ENCODE measurements at regions not wholly inside any gene's neighbourhood (a gene's known extent, or its start where the extent isn't known, plus 50 kb on each side); places are given as distances from the start of the nearest gene placed in this dataset.

GRCh38 chr5:74131250-74131649 lies 505.3 kb downstream of the ARHGEF28 start:
- FAIRE-seq = no peak
- no peak for DNase-seq (ENCODE audit: insufficient read length, low spot score)
- TF ChIP-seq POLR2A (IDR thresholded peaks at IDR 0.05; ENCODE audit: low read depth, low read length) = no peak

- DNase-seq (ENCODE audit: insufficient read length, low spot score) = no peak
- no peak for FAIRE-seq
- TF ChIP-seq POLR2A (IDR thresholded peaks at IDR 0.05; ENCODE audit: low read depth, low read length) = no peak
These were observed 504.3 kb downstream of the ARHGEF28 start for GRCh38 chr5:74130155-74130897.

GRCh38 chr5:74127381-74128320 lies 501.7 kb downstream of the ARHGEF28 start:
- FAIRE-seq (no peak), DNase-seq (ENCODE audit: insufficient read length, low spot score) (peak; percentile 12)
- TF ChIP-seq POLR2A (IDR thresholded peaks at IDR 0.05; ENCODE audit: low read depth, low read length) = no peak

GRCh38 chr5:74126294-74126693 lies 500.3 kb downstream of the ARHGEF28 start:
- no peak for TF ChIP-seq POLR2A (IDR thresholded peaks at IDR 0.05; ENCODE audit: low read depth, low read length)
- no peak for FAIRE-seq
- DNase-seq (ENCODE audit: insufficient read length, low spot score) = no peak

GRCh38 chr5:74124826-74125225 lies 498.8 kb downstream of the ARHGEF28 start:
- no peak for DNase-seq (ENCODE audit: insufficient read length, low spot score)
- no peak for FAIRE-seq
- no peak for TF ChIP-seq POLR2A (IDR thresholded peaks at IDR 0.05; ENCODE audit: low read depth, low read length)

GRCh38 chr5:74123929-74124328 lies 497.9 kb downstream of the ARHGEF28 start:
- TF ChIP-seq POLR2A (IDR thresholded peaks at IDR 0.05; ENCODE audit: low read depth, low read length) = no peak
- no peak for FAIRE-seq
- DNase-seq (ENCODE audit: insufficient read length, low spot score) = no peak

GRCh38 chr5:74122979-74123590 lies 497.1 kb downstream of the ARHGEF28 start:
- no peak for TF ChIP-seq POLR2A (IDR thresholded peaks at IDR 0.05; ENCODE audit: low read depth, low read length)
- no peak for DNase-seq (ENCODE audit: insufficient read length, low spot score)
- no peak for FAIRE-seq

- TF ChIP-seq POLR2A (IDR thresholded peaks at IDR 0.05; ENCODE audit: low read depth, low read length) = no peak
- FAIRE-seq (no peak), DNase-seq (ENCODE audit: insufficient read length, low spot score) (no peak)
These were observed 496.2 kb downstream of the ARHGEF28 start for GRCh38 chr5:74122175-74122574.

GRCh38 chr5:74120585-74120984 lies 494.6 kb downstream of the ARHGEF28 start:
- FAIRE-seq = no peak
- TF ChIP-seq POLR2A (IDR thresholded peaks at IDR 0.05; ENCODE audit: low read depth, low read length) = no peak
- DNase-seq (ENCODE audit: insufficient read length, low spot score) = no peak

GRCh38 chr5:74118071-74118470 lies 492.1 kb downstream of the ARHGEF28 start:
- DNase-seq (ENCODE audit: insufficient read length, low spot score) = no peak
- no peak for TF ChIP-seq POLR2A (IDR thresholded peaks at IDR 0.05; ENCODE audit: low read depth, low read length)
- no peak for FAIRE-seq

- no peak for FAIRE-seq
These were observed 491.0 kb downstream of the ARHGEF28 start for GRCh38 chr5:74116984-74117383.

GRCh38 chr5:74116266-74116665 lies 490.3 kb downstream of the ARHGEF28 start:
- no peak for TF ChIP-seq POLR2A (IDR thresholded peaks at IDR 0.05; ENCODE audit: low read depth, low read length)
- FAIRE-seq = no peak
- DNase-seq (ENCODE audit: insufficient read length, low spot score) = no peak

More at GRCh38 chr5:74116984-74117383, 491.0 kb downstream of the ARHGEF28 start:
- no peak for DNase-seq (ENCODE audit: insufficient read length, low spot score)
- no peak for TF ChIP-seq POLR2A (IDR thresholded peaks at IDR 0.05; ENCODE audit: low read depth, low read length)

- TF ChIP-seq POLR2A (IDR thresholded peaks at IDR 0.05; ENCODE audit: low read depth, low read length) = no peak
- DNase-seq (ENCODE audit: insufficient read length, low spot score) (no peak), FAIRE-seq (no peak)
These were observed 487.9 kb downstream of the ARHGEF28 start for GRCh38 chr5:74113927-74114326.

GRCh38 chr5:74113196-74113540 lies 487.2 kb downstream of the ARHGEF28 start:
- FAIRE-seq = no peak
- DNase-seq (ENCODE audit: insufficient read length, low spot score) = no peak
- TF ChIP-seq POLR2A (IDR thresholded peaks at IDR 0.05; ENCODE audit: low read depth, low read length) = no peak
